Neural progenitor cell (in vitro differentiated cells): ENCODE measurements at regions not wholly inside any gene's neighbourhood (a gene's known extent, or its start where the extent isn't known, plus 50 kb on each side); places are given as distances from the start of the nearest gene placed in this dataset.

Source experiments
- DNase-seq: peaks from one replicate; pipeline ENCODE4 v3.0.0-alpha.2; 2016; ENCODE audit warnings: low spot score
- H2AFZ ChIP-seq: fragments of 200-600 bp; sonication (generic); replicated peaks from 2 replicates; pipeline ENCODE4 v1.6.1; 2016; ENCODE audit warnings: antibody characterized with exemption
- H3F3A ChIP-seq: fragments of 200-600 bp; sonication (generic); 2 replicates; pipeline ENCODE4 v1.6.1; 2016; ENCODE audit warnings: antibody characterized with exemption, low read depth
- H3K27ac ChIP-seq: fragments of 200-600 bp; sonication (generic); 2 replicates; pipeline ENCODE4 v1.5.1; 2016; ENCODE audit warnings: mild to moderate bottlenecking
- H3K27me3 ChIP-seq: fragments of 200-600 bp; sonication (generic); 2 replicates; pipeline ENCODE4 v1.6.1; 2016; ENCODE audit warnings: mild to moderate bottlenecking, moderate library complexity
- H3K36me3 ChIP-seq: fragments of 200-600 bp; sonication (generic); 2 replicates; pipeline ENCODE4 v1.5.1; 2016
- H3K4me1 ChIP-seq: fragments of 200-600 bp; sonication (generic); 2 replicates; pipeline ENCODE4 v1.6.1; 2016; ENCODE audit warnings: mixed run types
- H3K4me2 ChIP-seq: fragments of 200-600 bp; sonication (generic); 2 replicates; pipeline ENCODE4 v1.6.1; 2016
- H3K4me3 ChIP-seq: fragments of 200-600 bp; sonication (generic); 2 replicates; pipeline ENCODE4 v1.5.1; 2016
- H3K79me2 ChIP-seq: fragments of 200-600 bp; sonication (generic); 2 replicates; pipeline ENCODE4 v1.6.1; 2016; ENCODE audit warnings: low read depth
- H3K9ac ChIP-seq: fragments of 200-600 bp; sonication (generic); 2 replicates; pipeline ENCODE4 v1.6.1; 2016
- H3K9me3 ChIP-seq: fragments of 200-600 bp; sonication (generic); 2 replicates; pipeline ENCODE4 v1.5.1; 2016; ENCODE audit warnings: low read depth
- H4K20me1 ChIP-seq: fragments of 200-600 bp; sonication (generic); 2 replicates; pipeline ENCODE4 v1.6.1; 2016; ENCODE audit warnings: low read depth
- H3K27ac Mint-ChIP-seq: 3 replicates; pipeline ENCODE4 v1.8.0; 2021; ENCODE audit warnings: mixed read lengths
- H3K27me3 Mint-ChIP-seq: 2 replicates; pipeline ENCODE4 v1.8.0; 2022; ENCODE audit warnings: low read depth, mild to moderate bottlenecking, inconsistent platforms, moderate library complexity, mixed read lengths; ENCODE audit not compliant: insufficient read depth
- H3K36me3 Mint-ChIP-seq: 3 replicates; pipeline ENCODE4 v1.8.0; 2021; ENCODE audit warnings: mixed read lengths
- H3K4me1 Mint-ChIP-seq: 3 replicates; pipeline ENCODE4 v1.8.0; 2021; ENCODE audit warnings: mixed read lengths
- H3K4me3 Mint-ChIP-seq: 3 replicates; pipeline ENCODE4 v1.8.0; 2021; ENCODE audit warnings: mild to moderate bottlenecking, moderate library complexity, mixed read lengths
- H3K9me3 Mint-ChIP-seq: 3 replicates; pipeline ENCODE4 v1.8.0; 2020; ENCODE audit warnings: mixed read lengths
- CTCF ChIP-seq: fragments of 200-600 bp; sonication (generic); IDR thresholded peaks from 2 replicates; pipeline ENCODE4 v1.5.1; 2017; ENCODE audit warnings: antibody characterized with exemption, mild to moderate bottlenecking
- EZH2 ChIP-seq: fragments of 200-600 bp; sonication (generic); IDR thresholded peaks from 2 replicates; pipeline ENCODE4 v1.6.1; 2017; ENCODE audit warnings: antibody characterized with exemption, mild to moderate bottlenecking, moderate library complexity
- EZH2phosphoT487 ChIP-seq: fragments of 200-600 bp; sonication (generic); IDR thresholded peaks from 2 replicates; pipeline ENCODE4 v1.6.1; 2017; ENCODE audit warnings: antibody characterized with exemption

- Histone ChIP-seq H3K9me3 (no peaks in the 10 kb centered on the region), H3K27ac (no peak overlapping the region), H3K9ac (no peak overlapping the region), H4K20me1 (no peaks in the 10 kb centered on the region), H3K4me1 (no peaks in the 10 kb centered on the region), H3F3A (peaks cover 9% of the 10 kb centered on the region), H2AFZ (no peak overlapping the region), H3K36me3 (no peaks in the 10 kb centered on the region), H3K79me2 (peaks cover 21% of the 10 kb centered on the region), H3K4me2 (no peak overlapping the region), H3K27me3 (no peaks in the 10 kb centered on the region), H3K4me3 (no peak overlapping the region)
- H3K9me3 Mint-ChIP-seq, result peaks cover 5% of the 10 kb centered on the region
- DNase-seq, result no peak
- H3K27ac Mint-ChIP-seq, result no peak overlapping the region
- no peak overlapping the region for H3K4me3 Mint-ChIP-seq
- H3K4me1 Mint-ChIP-seq, result peaks cover 4% of the 10 kb centered on the region
- no peaks in the 10 kb centered on the region for H3K36me3 Mint-ChIP-seq
- TF ChIP-seq EZH2 (no peak), EZH2phosphoT487 (no peak), CTCF (no peak)
- peaks cover under 1% of the 10 kb centered on the region for H3K27me3 Mint-ChIP-seq
These were observed 663.2 kb upstream of the HTR2C start for GRCh38 chrX:113920661-113921060.

- H3K9ac ChIP-seq, result no peak overlapping the region
- Mint-ChIP-seq H3K27ac (no peak overlapping the region), H3K27me3 (peaks cover 5% of the 10 kb centered on the region), H3K4me3 (no peak overlapping the region), H3K9me3 (no peaks in the 10 kb centered on the region), H3K36me3 (no peaks in the 10 kb centered on the region), H3K4me1 (peaks cover 13% of the 10 kb centered on the region)
- peaks cover 6% of the 10 kb centered on the region for H4K20me1 ChIP-seq
- no peak overlapping the region for H3K27ac ChIP-seq
- peaks cover 4% of the 10 kb centered on the region for H3F3A ChIP-seq
- H3K4me2 ChIP-seq, result no peak overlapping the region
- H3K4me3 ChIP-seq, result no peak overlapping the region
- no peaks in the 10 kb centered on the region for H3K27me3 ChIP-seq
- TF ChIP-seq CTCF (no peak), EZH2 (no peak), EZH2phosphoT487 (no peak)
- no peaks in the 10 kb centered on the region for H3K9me3 ChIP-seq
- H2AFZ ChIP-seq, result no peak overlapping the region
- DNase-seq, result no peak
- H3K36me3 ChIP-seq, result no peaks in the 10 kb centered on the region
- peaks cover 21% of the 10 kb centered on the region for H3K79me2 ChIP-seq
- no peaks in the 10 kb centered on the region for H3K4me1 ChIP-seq
These were observed 664.5 kb upstream of the HTR2C start for GRCh38 chrX:113919387-113919786.

- Histone ChIP-seq H3K27ac (no peak overlapping the region), H3F3A (no peaks in the 10 kb centered on the region), H3K9me3 (no peaks in the 10 kb centered on the region), H3K27me3 (no peaks in the 10 kb centered on the region), H3K4me2 (no peak overlapping the region), H3K4me3 (no peak overlapping the region), H4K20me1 (no peaks in the 10 kb centered on the region), H3K9ac (no peak overlapping the region), H3K79me2 (peaks cover 24% of the 10 kb centered on the region), H2AFZ (no peak overlapping the region), H3K4me1 (no peaks in the 10 kb centered on the region), H3K36me3 (no peaks in the 10 kb centered on the region)
- no peak for TF ChIP-seq EZH2
- no peak for TF ChIP-seq EZH2phosphoT487
- no peak for TF ChIP-seq CTCF
- peak; percentile 4 for DNase-seq
- Mint-ChIP-seq H3K27me3 (no peaks in the 10 kb centered on the region), H3K4me3 (no peak overlapping the region), H3K27ac (no peak overlapping the region), H3K9me3 (peaks cover 3% of the 10 kb centered on the region), H3K36me3 (no peaks in the 10 kb centered on the region), H3K4me1 (peaks cover 6% of the 10 kb centered on the region)
These were observed 677.7 kb upstream of the HTR2C start for GRCh38 chrX:113906168-113906567.

- H3K4me2 ChIP-seq, result no peak overlapping the region
- no peaks in the 10 kb centered on the region for H3K4me1 Mint-ChIP-seq
- H3F3A ChIP-seq, result no peaks in the 10 kb centered on the region
- no peak overlapping the region for H2AFZ ChIP-seq
- peaks cover 22% of the 10 kb centered on the region for H3K9me3 Mint-ChIP-seq
- no peak overlapping the region for H3K4me3 ChIP-seq
- no peaks in the 10 kb centered on the region for H3K36me3 ChIP-seq
- H3K27ac Mint-ChIP-seq, result no peak overlapping the region
- no peaks in the 10 kb centered on the region for H3K4me1 ChIP-seq
- H3K27me3 ChIP-seq, result no peaks in the 10 kb centered on the region
- DNase-seq, result no peak
- no peak for TF ChIP-seq EZH2phosphoT487
- TF ChIP-seq EZH2, result no peak
- no peak for TF ChIP-seq CTCF
- peaks cover 3% of the 10 kb centered on the region for H3K27me3 Mint-ChIP-seq
- H3K9ac ChIP-seq, result no peak overlapping the region
- H4K20me1 ChIP-seq, result no peaks in the 10 kb centered on the region
- H3K36me3 Mint-ChIP-seq, result peaks cover 3% of the 10 kb centered on the region
- no peaks in the 10 kb centered on the region for H3K79me2 ChIP-seq
- H3K4me3 Mint-ChIP-seq, result no peak overlapping the region
- H3K27ac ChIP-seq, result peak overlapping the region; percentile 31
- no peaks in the 10 kb centered on the region for H3K9me3 ChIP-seq
These were observed 691.0 kb upstream of the HTR2C start for GRCh38 chrX:113892891-113893290.
